Right ventricle myocardium superior (tissue), 1 donor: ENCODE measurements at regions not wholly inside any gene's neighbourhood (a gene's known extent, or its start where the extent isn't known, plus 50 kb on each side); places are given as distances from the start of the nearest gene placed in this dataset.

Source experiments
- ATAC-seq: fragments of 200-7000 bp; cut with Tn5 transposase; one replicate; pipeline ENCODE4 v1.9.1; 2020; ENCODE audit warnings: mild to moderate bottlenecking; ENCODE audit not compliant: poor library complexity
- DNase-seq: peaks from one replicate; pipeline ENCODE4 v3.0.0-alpha.2; 2020
- intact Hi-C: fragments of 100-400 bp; cut with DNase I; formaldehyde crosslinking; loops from one replicate; pipeline ENCODE4 v1.11.2; 2022
- donor health status: DM: no; HTN: yes; CAD: no; lungs with severe emphysema.

GRCh38 chr4:175457956-175458355 lies 354.1 kb downstream of the GPM6A start:
- intact Hi-C loops = no loop called here
- no peak for DNase-seq
- ATAC-seq = no peak

- ATAC-seq (no peak), DNase-seq (no peak)
- intact Hi-C loops = no loop called here
Observed at GRCh38 chr4:175459571-175459970, 352.5 kb downstream of the GPM6A start.

GRCh38 chr4:175460414-175460813 lies 351.6 kb downstream of the GPM6A start:
- intact Hi-C loops = no loop called here
- no peak for DNase-seq

GRCh38 chr4:175469514-175469913 lies 342.6 kb downstream of the GPM6A start:
- ATAC-seq = no peak
- intact Hi-C loops = no loop called here
- DNase-seq = no peak

More at GRCh38 chr4:175460414-175460813, 351.6 kb downstream of the GPM6A start:
- ATAC-seq = no peak

- ATAC-seq = no peak
- intact Hi-C loops = no loop called here
- DNase-seq = no peak
Observed at GRCh38 chr4:175470131-175470530, 341.9 kb downstream of the GPM6A start.

GRCh38 chr4:175480404-175480803 lies 331.7 kb downstream of the GPM6A start:
- ATAC-seq = no peak
- intact Hi-C loops = no loop called here
- DNase-seq = no peak

- intact Hi-C loops = no loop called here
- DNase-seq (peak; percentile 24), ATAC-seq (no peak)
Observed at GRCh38 chr4:175499735-175500352, 312.2 kb downstream of the GPM6A start.

- ATAC-seq = no peak
- intact Hi-C loops = no loop called here
- DNase-seq = no peak
Observed at GRCh38 chr4:175504318-175504717, 307.7 kb downstream of the GPM6A start.

- intact Hi-C loops = no loop called here
Observed at GRCh38 chr4:175509320-175509719, 302.7 kb downstream of the GPM6A start.

GRCh38 chr4:175511861-175512260 lies 300.2 kb downstream of the GPM6A start:
- intact Hi-C loops = no loop called here
- no peak for ATAC-seq
- DNase-seq = no peak

More at GRCh38 chr4:175509320-175509719, 302.7 kb downstream of the GPM6A start:
- DNase-seq (no peak), ATAC-seq (no peak)

GRCh38 chr4:175514174-175514573 lies 297.9 kb downstream of the GPM6A start:
- no peak for DNase-seq
- no peak for ATAC-seq
- intact Hi-C loops = no loop called here

GRCh38 chr4:175530655-175531054 lies 281.4 kb downstream of the GPM6A start:
- no peak for DNase-seq
- no peak for ATAC-seq
- intact Hi-C loops = no loop called here

- DNase-seq = no peak
- no peak for ATAC-seq
- intact Hi-C loops = no loop called here
Observed at GRCh38 chr4:175531405-175532091, 280.5 kb downstream of the GPM6A start.

- DNase-seq (no peak), ATAC-seq (no peak)
- intact Hi-C loops = loop anchor here (5.0 kb wide), 1 partner anchor 775 kb away; no protein-coding TSS in a partner anchor
Observed at GRCh38 chr4:175536852-175537453, 275.1 kb downstream of the GPM6A start.

- ATAC-seq (no peak), DNase-seq (no peak)
- intact Hi-C loops = loop anchor here (5.0 kb wide), 1 partner anchor 777 kb away; no protein-coding TSS in a partner anchor
Observed at GRCh38 chr4:175539498-175539897, 272.6 kb downstream of the GPM6A start.

- no peak for DNase-seq
- intact Hi-C loops = no loop called here
- ATAC-seq = no peak
Observed at GRCh38 chr4:175540151-175540550, 271.9 kb downstream of the GPM6A start.

- no peak for ATAC-seq
- intact Hi-C loops = no loop called here
- DNase-seq = no peak
Observed at GRCh38 chr4:175540732-175541131, 271.3 kb downstream of the GPM6A start.

GRCh38 chr4:175542786-175543185 lies 269.3 kb downstream of the GPM6A start:
- ATAC-seq (no peak), DNase-seq (no peak)
- intact Hi-C loops = no loop called here

- ATAC-seq = no peak
- DNase-seq = no peak
- intact Hi-C loops = no loop called here
Observed at GRCh38 chr4:175559126-175559525, 252.9 kb downstream of the GPM6A start.

- DNase-seq (no peak), ATAC-seq (no peak)
- intact Hi-C loops = no loop called here
Observed at GRCh38 chr4:175559526-175559925, 252.5 kb downstream of the GPM6A start.
